HepG2 (cell line): ENCODE measurements at regions not wholly inside any gene's neighbourhood (a gene's known extent, or its start where the extent isn't known, plus 50 kb on each side); places are given as distances from the start of the nearest gene placed in this dataset.

Source experiments
- ATAC-seq: fragments of 200-7000 bp; cut with Tn5 transposase; 3 replicates; pipeline ENCODE4 v1.9.1; 2020; ENCODE audit warnings: mild to moderate bottlenecking, moderate library complexity
- BruUV-seq: library from RNA; stranded (reverse); fragments of 400-500 nt; replicated peaks from 2 replicates; lab custom pipeline; 2021; lab: Mats Ljungman, UMichigan
- CTCF ChIA-PET: fragments of 300-600 bp; formaldehyde crosslinking; extraction: SDS; loops from one replicate; lab custom pipeline; 2021; ENCODE audit warnings: low total read pairs, inconsistent platforms, low intra/inter-chr PET ratio; lab: Yijun Ruan, JAX
- POLR2A ChIA-PET: fragments of 350-600 bp; sonication (Branson Sonifier 250); formaldehyde crosslinking; loops from one replicate; lab custom pipeline; 2020; ENCODE audit warnings: antibody characterized with exemption, inconsistent platforms; lab: Yijun Ruan, JAX
- DNase-seq: peaks from one replicate; pipeline ENCODE4 v3.0.0-alpha.2; 2015; ENCODE audit warnings: low spot score
- FAIRE-seq: peaks from 3 replicates; lab custom pipeline; 2011; peaks lifted over from hg19 to GRCh38; lab: Jason Lieb, UNC
- H2AFZ ChIP-seq: one replicate; pipeline ENCODE4 v1.6.1; 2011; ENCODE audit warnings: low read length, inconsistent platforms
- H3K27ac ChIP-seq: fragments of 300-600 bp; 3 replicates; pipeline ENCODE4 v1.8.0; 2011; ENCODE audit warnings: mixed run types, mild to moderate bottlenecking, mixed read lengths, low read length, inconsistent platforms; ENCODE audit not compliant: insufficient read depth; ENCODE audit errors: extremely low read length
- H3K27me3 ChIP-seq, 2 experiments: fragments of 200-600 bp in 1 of 2; 2 replicates in 1 of 2; 3 replicates in 1 of 2; pipeline versions ENCODE4 v1.6.0 to v1.8.0; 2011; ENCODE audit warnings: low read length in 2 of 2, mild to moderate bottlenecking in 2 of 2, moderate library complexity in 2 of 2, inconsistent platforms in 1 of 2; ENCODE audit not compliant: insufficient read depth in 2 of 2, control insufficient read depth in 1 of 2
- H3K36me3 ChIP-seq, 2 experiments: fragments of 200-600 bp in 1 of 2; replicated peaks in 1 of 2; 2 replicates in 1 of 2; 3 replicates in 1 of 2; pipeline versions ENCODE4 v1.5.1 to v1.8.0; 2011; ENCODE audit warnings: low read length in 2 of 2, inconsistent platforms in 1 of 2; ENCODE audit not compliant: insufficient read depth in 2 of 2, control insufficient read depth in 1 of 2
- H3K4me1 ChIP-seq: 2 replicates; pipeline ENCODE4 v1.5.1; 2012; ENCODE audit warnings: low read length, inconsistent platforms; ENCODE audit not compliant: insufficient read depth
- H3K4me2 ChIP-seq: 2 replicates; pipeline ENCODE4 v1.6.0; 2011; ENCODE audit warnings: low read depth, low read length, inconsistent platforms
- H3K4me3 ChIP-seq, 3 experiments: fragments of 200-600 bp in 1 of 3; sonication (generic), shearing (Covaris generic) in 1 of 3; replicated peaks in 1 of 3; 2 replicates each; pipeline ENCODE4 v1.5.1; 2011 to 2016; ENCODE audit warnings: low read length in 3 of 3, inconsistent platforms in 2 of 3, low read depth in 2 of 3, mild to moderate bottlenecking in 2 of 3, control low read depth in 1 of 3, mixed read lengths in 1 of 3; ENCODE audit not compliant: insufficient read depth in 1 of 3
- H3K79me2 ChIP-seq: one replicate; pipeline ENCODE4 v1.6.1; 2011; ENCODE audit warnings: low read length, inconsistent platforms; ENCODE audit not compliant: insufficient read depth
- H3K9ac ChIP-seq: 2 replicates; pipeline ENCODE4 v1.6.0; 2011; ENCODE audit warnings: mild to moderate bottlenecking, low read depth, low read length, inconsistent platforms; ENCODE audit not compliant: insufficient read depth
- H3K9me3 ChIP-seq: 2 replicates; pipeline ENCODE4 v1.5.1; 2012; ENCODE audit warnings: mild to moderate bottlenecking, low read length
- H4K20me1 ChIP-seq: 2 replicates; pipeline ENCODE4 v1.6.0; 2011; ENCODE audit warnings: inconsistent platforms, mild to moderate bottlenecking, low read length, moderate library complexity; ENCODE audit not compliant: insufficient read depth
- CEBPB ChIP-seq: IDR thresholded peaks from 2 replicates; pipeline ENCODE4 v1.6.1; 2011; ENCODE audit warnings: low read depth, low read length, improper control_type of control experiment, borderline replicate concordance
- DNMT3B ChIP-seq: conservative IDR thresholded peaks from 2 replicates; pipeline ENCODE4 v1.6.1; 2016; ENCODE audit warnings: missing biosample characterization, control low read depth
- FOXP1 ChIP-seq, 2 experiments: fragments of 450-650 bp in 1 of 2; IDR thresholded peaks; 2 replicates each; pipeline ENCODE4 v1.6.1; 2017 to 2018; ENCODE audit warnings: antibody characterized with exemption in 1 of 2
- GATAD1 ChIP-seq: IDR thresholded peaks from 2 replicates; pipeline ENCODE4 v1.6.1; 2016; ENCODE audit warnings: missing genetic modification reagents, missing compliant biosample characterization
- GMEB2 ChIP-seq: IDR thresholded peaks from 2 replicates; pipeline ENCODE4 v1.6.1; 2016; ENCODE audit warnings: missing biosample characterization, missing genetic modification reagents, low read depth
- HOXA5 ChIP-seq: sonication (generic); formaldehyde crosslinking; IDR thresholded peaks from 2 replicates; pipeline ENCODE4 v1.4.0; 2020; ENCODE audit warnings: missing genetic modification reagents
- JUN ChIP-seq: sonication (generic); formaldehyde crosslinking; IDR thresholded peaks from 2 replicates; pipeline ENCODE4 v1.4.0; 2020; ENCODE audit warnings: mild to moderate bottlenecking, missing genetic modification reagents
- MLXIP ChIP-seq: sonication (generic); formaldehyde crosslinking; IDR thresholded peaks from 2 replicates; pipeline ENCODE4 v1.9.0; 2021; ENCODE audit warnings: missing genetic modification reagents, borderline replicate concordance
- PPARG ChIP-seq: conservative IDR thresholded peaks from 2 replicates; pipeline ENCODE4 v1.6.1; 2016; ENCODE audit warnings: missing biosample characterization, missing genetic modification reagents
- RBAK ChIP-seq: sonication (generic); formaldehyde crosslinking; IDR thresholded peaks from 2 replicates; pipeline ENCODE4 v1.5.1; 2020; ENCODE audit warnings: mild to moderate bottlenecking, missing genetic modification reagents
- RELA ChIP-seq: sonication (generic); formaldehyde crosslinking; IDR thresholded peaks from 2 replicates; pipeline ENCODE4 v1.4.0; 2020; ENCODE audit warnings: missing genetic modification reagents
- ZBTB42 ChIP-seq: sonication (generic); formaldehyde crosslinking; IDR thresholded peaks from 2 replicates; pipeline ENCODE4 v1.5.0; 2020; ENCODE audit warnings: mild to moderate bottlenecking, missing genetic modification reagents
- ZNF7 ChIP-seq: IDR thresholded peaks from 2 replicates; pipeline ENCODE4 v1.6.1; 2016; ENCODE audit warnings: missing biosample characterization, missing genetic modification reagents
- ZNF704 ChIP-seq: sonication (generic); formaldehyde crosslinking; IDR thresholded peaks from 2 replicates; pipeline ENCODE4 v1.8.1; 2023; ENCODE audit warnings: mild to moderate bottlenecking, inconsistent platforms, moderate library complexity, missing genetic modification reagents, borderline replicate concordance
- WGBS: methylation state at CpG from one replicate; pipeline ENCODE4 v1.1.6; 2017; ENCODE audit warnings: low lambda C conversion rate; 5-methylcytosine and 5-hydroxymethylcytosine counted together
- in situ Hi-C: cut with HindIII; loops from 2 replicates; pipeline ENCODE4 v1.10.0; 2017; ENCODE audit warnings: low pct_unique_long_range_greater_than_20kb; ENCODE audit not compliant: extremely low pct_ligation_motif_present
- intact Hi-C: fragments of 100-400 bp; cut with micrococcal nuclease; formaldehyde crosslinking; loops from one replicate; pipeline ENCODE4 v1.10.0; 2022; ENCODE audit not compliant: unreplicated experiment

GRCh38 chrX:506341-506740, 119.6 kb upstream of the PPP2R3B start:
- Histone ChIP-seq H2AFZ (no peak overlapping the region), H3K36me3 (no peaks in the 10 kb centered on the region), H3K27me3 (no peaks in the 10 kb centered on the region; a peak in 1 of 5 replicates), H3K27ac (no peak overlapping the region), H3K79me2 (no peaks in the 10 kb centered on the region), H3K9me3 (no peaks in the 10 kb centered on the region), H3K4me1 (no peaks in the 10 kb centered on the region), H3K4me2 (no peak overlapping the region), H4K20me1 (no peaks in the 10 kb centered on the region), H3K9ac (no peak overlapping the region), H3K4me3 (no peak overlapping the region)
- ATAC-seq (no peak), DNase-seq (no peak), FAIRE-seq (no peak)
- intact Hi-C loops (no loop called here), in situ Hi-C loops (no loop called here)
- no peak for TF ChIP-seq PPARG
- no peak for TF ChIP-seq CEBPB
- TF ChIP-seq ZBTB42 (CRISPR knock-in tag): no peak
- TF ChIP-seq FOXP1 (IDR thresholded peaks at IDR 0.05): no peak
- no peak for TF ChIP-seq FOXP1 (CRISPR knock-in tag; IDR thresholded peaks at IDR 0.05)
- no peak for TF ChIP-seq GMEB2 (CRISPR knock-in tag)
- TF ChIP-seq GATAD1 (CRISPR knock-in tag): no peak
- no peak for TF ChIP-seq JUN
- no peak for TF ChIP-seq RBAK (CRISPR knock-in tag)
- no peak for TF ChIP-seq HOXA5 (CRISPR knock-in tag)
- TF ChIP-seq ZNF704: no peak
- TF ChIP-seq DNMT3B (CRISPR knock-in tag): no peak
- TF ChIP-seq RELA (CRISPR knock-in tag): no peak
- TF ChIP-seq MLXIP (CRISPR knock-in tag): no peak
- TF ChIP-seq ZNF7: no peak
- BruUV-seq: no TSS peak
- CTCF ChIA-PET: no interaction called here
- POLR2A ChIA-PET: no interaction called here
- 13% methylated on average over 8 of the region's 8 CpGs for WGBS
